OCI-LY7 (cell line): ENCODE measurements at regions not wholly inside any gene's neighbourhood (a gene's known extent, or its start where the extent isn't known, plus 50 kb on each side); places are given as distances from the start of the nearest gene placed in this dataset.

Experiments
- BruUV-seq: library from RNA; stranded (reverse); fragments of 400-500 nt; replicated peaks from 2 replicates; lab custom pipeline; 2021; lab: Mats Ljungman, UMichigan
- CTCF ChIA-PET: fragments of 300-600 bp; sonication (Branson Sonifier 250); formaldehyde crosslinking; loops from one replicate; lab custom pipeline; 2022; ENCODE audit warnings: antibody characterized with exemption; ENCODE audit not compliant: unreplicated experiment; lab: Charles Lee
- POLR2A ChIA-PET: fragments of 300-600 bp; sonication (Branson Sonifier 250); formaldehyde crosslinking; loops from one replicate; lab custom pipeline; 2022; ENCODE audit warnings: antibody characterized with exemption; lab: Charles Lee
- DNase-seq: peaks from one replicate; pipeline ENCODE4 v3.0.0-alpha.2; 2015; ENCODE audit warnings: low spot score
- H2AFZ ChIP-seq: fragments of 200-600 bp; sonication (generic), shearing (Covaris generic); 2 replicates; pipeline ENCODE4 v1.6.1; 2014; ENCODE audit warnings: mild to moderate bottlenecking, antibody characterized with exemption, low read length, moderate library complexity
- H3K27ac ChIP-seq: fragments of 200-600 bp; sonication (generic); 2 replicates; pipeline ENCODE4 v1.5.1; 2014; ENCODE audit warnings: mixed run types, low read depth, mild to moderate bottlenecking, moderate library complexity, low read length, inconsistent platforms; ENCODE audit not compliant: poor library complexity, severe bottlenecking
- H3K36me3 ChIP-seq: fragments of 200-600 bp; sonication (generic); 2 replicates; pipeline ENCODE4 v1.6.1; 2014; ENCODE audit warnings: mild to moderate bottlenecking, antibody characterized with exemption, low read length, moderate library complexity, mixed read lengths; ENCODE audit not compliant: insufficient read depth
- H3K4me1 ChIP-seq: fragments of 200-600 bp; sonication (generic); 2 replicates; pipeline ENCODE4 v1.5.1; 2014; ENCODE audit warnings: mild to moderate bottlenecking, low read length; ENCODE audit not compliant: insufficient read depth, poor library complexity, severe bottlenecking
- H3K4me2 ChIP-seq: fragments of 200-600 bp; sonication (generic); 2 replicates; pipeline ENCODE4 v1.6.1; 2014; ENCODE audit warnings: mild to moderate bottlenecking, low read length
- H3K4me3 ChIP-seq: fragments of 200-600 bp; sonication (generic); 2 replicates; pipeline ENCODE4 v1.5.1; 2014; ENCODE audit warnings: mild to moderate bottlenecking, low read depth, low read length; ENCODE audit not compliant: poor library complexity, severe bottlenecking
- H3K79me2 ChIP-seq: fragments of 200-600 bp; sonication (generic); 2 replicates; pipeline ENCODE4 v1.6.1; 2016; ENCODE audit warnings: low read depth, mild to moderate bottlenecking, low read length, moderate library complexity, mixed read lengths; ENCODE audit not compliant: insufficient read depth
- H3K9me2 ChIP-seq: fragments of 200-600 bp; sonication (generic); 2 replicates; pipeline ENCODE4 v1.6.1; 2016; ENCODE audit warnings: mild to moderate bottlenecking, low read length, mixed read lengths; ENCODE audit not compliant: insufficient read depth
- H3K9me3 ChIP-seq: fragments of 200-600 bp; sonication (generic); 2 replicates; pipeline ENCODE4 v1.6.1; 2014; ENCODE audit warnings: mild to moderate bottlenecking, mixed run types, low read length, mixed read lengths
- H4K20me1 ChIP-seq: fragments of 200-600 bp; sonication (generic); 2 replicates; pipeline ENCODE4 v1.6.1; 2014; ENCODE audit warnings: mild to moderate bottlenecking, antibody characterized with exemption, low read length, moderate library complexity, mixed read lengths; ENCODE audit not compliant: insufficient read depth
- EZH2phosphoT487 ChIP-seq: fragments of 200-600 bp; sonication (generic); IDR thresholded peaks from 2 replicates; pipeline ENCODE4 v1.6.1; 2018; ENCODE audit warnings: low read depth, borderline replicate concordance, mild to moderate bottlenecking, mixed run types, antibody characterized with exemption, low read length, moderate library complexity, mixed read lengths
- intact Hi-C: fragments of 100-400 bp; cut with micrococcal nuclease; formaldehyde crosslinking; loops from one replicate; pipeline ENCODE4 v1.10.0; 2022; ENCODE audit not compliant: unreplicated experiment
- TF ChIP-seq, protein P1 (sequence below): fragments of 200-600 bp; sonication (generic); conservative IDR thresholded peaks from 2 replicates; pipeline ENCODE4 v1.5.1; 2014; ENCODE audit warnings: mild to moderate bottlenecking, antibody characterized with exemption, low read length, moderate library complexity, mixed read lengths

DNA sequence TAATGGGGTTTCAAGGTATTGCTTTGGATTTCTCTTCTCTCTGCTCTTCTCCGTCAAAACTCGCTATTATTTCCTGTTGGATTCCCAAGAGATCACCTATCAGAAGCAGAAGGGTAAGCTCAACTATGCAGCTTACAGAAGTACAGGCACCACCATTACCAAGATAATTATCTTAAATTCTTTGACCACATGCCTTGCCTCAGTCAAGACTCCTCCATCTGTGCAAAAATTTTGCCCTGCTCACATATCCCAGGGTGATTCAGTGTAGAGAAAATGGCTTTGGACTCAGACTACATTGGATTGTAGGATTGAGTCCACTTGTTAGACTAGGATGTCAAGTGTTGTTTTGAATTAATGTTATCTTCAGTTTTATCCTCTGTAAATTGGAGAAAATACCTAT lies 698.7 kb downstream of the TDRD15 start:
- no peaks in the 10 kb centered on the region for H3K79me2 ChIP-seq
- no peak overlapping the region for H3K4me3 ChIP-seq
- no peaks in the 10 kb centered on the region for H3K36me3 ChIP-seq
- BruUV-seq, result no TSS peak
- TF ChIP-seq, protein P1, sequence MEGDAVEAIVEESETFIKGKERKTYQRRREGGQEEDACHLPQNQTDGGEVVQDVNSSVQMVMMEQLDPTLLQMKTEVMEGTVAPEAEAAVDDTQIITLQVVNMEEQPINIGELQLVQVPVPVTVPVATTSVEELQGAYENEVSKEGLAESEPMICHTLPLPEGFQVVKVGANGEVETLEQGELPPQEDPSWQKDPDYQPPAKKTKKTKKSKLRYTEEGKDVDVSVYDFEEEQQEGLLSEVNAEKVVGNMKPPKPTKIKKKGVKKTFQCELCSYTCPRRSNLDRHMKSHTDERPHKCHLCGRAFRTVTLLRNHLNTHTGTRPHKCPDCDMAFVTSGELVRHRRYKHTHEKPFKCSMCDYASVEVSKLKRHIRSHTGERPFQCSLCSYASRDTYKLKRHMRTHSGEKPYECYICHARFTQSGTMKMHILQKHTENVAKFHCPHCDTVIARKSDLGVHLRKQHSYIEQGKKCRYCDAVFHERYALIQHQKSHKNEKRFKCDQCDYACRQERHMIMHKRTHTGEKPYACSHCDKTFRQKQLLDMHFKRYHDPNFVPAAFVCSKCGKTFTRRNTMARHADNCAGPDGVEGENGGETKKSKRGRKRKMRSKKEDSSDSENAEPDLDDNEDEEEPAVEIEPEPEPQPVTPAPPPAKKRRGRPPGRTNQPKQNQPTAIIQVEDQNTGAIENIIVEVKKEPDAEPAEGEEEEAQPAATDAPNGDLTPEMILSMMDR, result no peak
- no peak for TF ChIP-seq EZH2phosphoT487
- H4K20me1 ChIP-seq, result no peaks in the 10 kb centered on the region
- no peaks in the 10 kb centered on the region for H3K9me3 ChIP-seq
- no peaks in the 10 kb centered on the region for H3K4me1 ChIP-seq
- intact Hi-C loops, result no loop called here
- POLR2A ChIA-PET, result no interaction called here
- CTCF ChIA-PET, result no interaction called here
- no peaks in the 10 kb centered on the region for H3K9me2 ChIP-seq
- no peak overlapping the region for H2AFZ ChIP-seq
- DNase-seq, result no peak
- no peak overlapping the region for H3K27ac ChIP-seq
- no peak overlapping the region for H3K4me2 ChIP-seq

DNA sequence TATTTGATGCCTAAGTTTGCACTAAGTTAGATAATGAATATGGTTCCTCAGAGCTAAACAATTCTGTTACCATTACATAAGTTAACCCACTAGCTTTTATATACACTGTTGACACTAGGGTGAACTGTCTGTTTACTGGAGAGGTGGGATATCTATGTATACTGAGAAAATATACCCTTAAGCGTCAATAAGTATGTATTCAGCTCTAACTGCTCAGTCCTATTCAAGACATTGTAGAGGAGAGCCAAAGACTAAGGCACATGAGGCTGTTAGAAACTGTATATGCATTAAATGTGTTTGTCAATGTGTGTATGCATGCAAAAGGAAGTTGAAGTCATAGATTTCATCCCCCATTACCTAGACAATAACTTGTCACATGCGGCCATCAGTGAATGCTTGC lies 710.0 kb downstream of the TDRD15 start:
- ChIA-PET POLR2A (interaction anchor here (0.6 kb wide), 1 partner anchor 631 kb away, joined by 3 read pairs; no protein-coding TSS in a partner anchor), CTCF (no interaction called here)
- no peak overlapping the region for H3K27ac ChIP-seq
- H3K4me1 ChIP-seq, result no peaks in the 10 kb centered on the region
- H4K20me1 ChIP-seq, result no peaks in the 10 kb centered on the region
- BruUV-seq, result no TSS peak
- TF ChIP-seq EZH2phosphoT487, result no peak
- TF ChIP-seq, protein P1, result no peak
- no peak overlapping the region for H3K4me3 ChIP-seq
- no peaks in the 10 kb centered on the region for H3K9me2 ChIP-seq
- no peaks in the 10 kb centered on the region for H3K79me2 ChIP-seq
- no peak overlapping the region for H2AFZ ChIP-seq
- H3K36me3 ChIP-seq, result no peaks in the 10 kb centered on the region
- no peak for DNase-seq
- H3K9me3 ChIP-seq, result no peaks in the 10 kb centered on the region
- no peak overlapping the region for H3K4me2 ChIP-seq
- intact Hi-C loops, result no loop called here

DNA sequence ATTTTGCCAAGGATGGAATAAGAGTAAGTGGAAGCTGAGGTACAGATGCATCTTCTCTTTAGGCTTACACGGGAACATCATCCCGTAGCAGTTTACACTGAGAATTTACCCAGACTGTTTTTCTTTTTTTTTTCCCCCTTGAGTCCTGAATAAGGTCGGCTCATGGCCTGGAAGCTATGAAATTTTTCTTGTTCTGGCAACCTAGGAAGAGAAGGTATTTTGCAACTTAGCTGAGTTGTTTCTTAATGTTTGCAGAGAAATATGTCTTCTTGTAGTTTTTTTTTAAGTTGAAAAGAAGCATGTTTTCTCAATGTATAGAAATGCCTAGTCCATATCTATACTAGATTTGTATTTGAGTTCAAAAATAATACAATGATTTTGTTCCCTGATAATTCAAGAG lies 712.5 kb downstream of the TDRD15 start:
- Histone ChIP-seq H3K4me2 (no peak overlapping the region), H3K27ac (no peak overlapping the region), H3K4me1 (no peaks in the 10 kb centered on the region), H3K4me3 (no peak overlapping the region), H2AFZ (no peak overlapping the region), H3K79me2 (no peaks in the 10 kb centered on the region), H3K9me3 (no peaks in the 10 kb centered on the region), H3K36me3 (no peaks in the 10 kb centered on the region), H3K9me2 (no peaks in the 10 kb centered on the region), H4K20me1 (no peaks in the 10 kb centered on the region)
- TF ChIP-seq, protein P1, result no peak
- no peak for TF ChIP-seq EZH2phosphoT487
- POLR2A ChIA-PET, result no interaction called here
- intact Hi-C loops, result no loop called here
- DNase-seq, result no peak
- CTCF ChIA-PET, result no interaction called here
- BruUV-seq, result no TSS peak
